HG03558 (cell line): ENCODE measurements at regions not wholly inside any gene's neighbourhood (a gene's known extent, or its start where the extent isn't known, plus 50 kb on each side); places are given as distances from the start of the nearest gene placed in this dataset.

Experiments used
- ATAC-seq: cut with Tn5 transposase; IDR thresholded peaks from one replicate; pipeline ENCODE4 v1.9.1; 2021; ENCODE audit warnings: moderate number of reproducible peaks; ENCODE audit not compliant: unreplicated experiment; ENCODE audit errors: extremely low read depth

DNA sequence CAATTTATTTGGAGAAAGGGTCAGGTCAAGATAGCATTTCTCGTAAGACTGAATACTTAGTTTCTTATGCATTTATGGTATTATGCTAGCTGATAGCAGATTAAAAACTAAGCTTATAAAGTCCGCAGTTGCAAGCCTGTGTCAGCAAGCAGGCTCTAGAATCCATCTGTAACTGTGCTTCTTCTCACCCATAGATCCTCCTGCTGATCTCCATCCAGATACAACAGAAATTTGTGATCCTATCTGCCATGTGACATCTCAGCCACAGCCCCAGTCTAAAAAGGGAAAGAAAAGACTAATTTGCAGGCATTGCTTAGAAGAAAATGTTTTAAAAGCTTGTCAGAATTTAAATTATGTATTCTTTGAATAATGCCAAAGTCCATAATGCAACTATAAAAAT, 265.4 kb upstream of the CCDC54 start:
- ATAC-seq: no peak

DNA sequence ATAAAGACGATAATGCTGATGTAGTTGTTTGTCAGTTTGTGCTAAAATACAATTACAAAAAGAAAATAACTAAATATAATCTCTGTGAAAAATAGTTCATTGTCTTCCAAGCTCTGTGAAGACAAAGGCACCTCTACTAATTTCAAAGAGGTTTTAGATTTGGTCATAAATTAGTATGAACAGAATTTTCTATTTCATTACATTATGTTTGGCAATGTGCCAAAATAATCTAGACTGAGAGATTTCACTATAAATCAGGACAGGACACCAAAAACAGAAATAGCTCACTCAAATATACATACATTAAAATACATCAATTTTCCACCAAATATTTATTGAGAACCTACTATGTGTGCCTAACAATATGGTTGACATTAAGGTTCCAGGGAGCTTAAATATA, 264.9 kb upstream of the CCDC54 start:
- no peak for ATAC-seq

DNA sequence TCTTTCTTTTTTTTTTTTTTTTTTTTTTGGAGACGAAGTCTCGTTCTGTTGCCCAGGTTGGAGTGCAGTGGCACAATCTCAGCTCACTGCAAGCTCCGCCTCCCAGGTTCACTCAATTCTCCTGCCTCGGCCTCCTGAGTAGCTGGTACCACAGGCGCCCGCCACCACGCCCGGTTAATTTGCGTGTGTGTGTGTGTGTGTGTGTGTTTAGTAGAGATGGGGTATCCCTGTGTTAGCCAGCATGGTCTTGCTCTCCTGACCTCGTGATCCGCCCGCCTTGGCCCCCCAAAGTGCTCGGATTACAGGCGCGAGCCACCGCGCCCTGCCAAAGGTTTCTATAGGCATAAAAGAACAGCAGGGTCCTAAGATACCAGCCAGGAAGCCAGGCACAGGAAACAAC, 261.0 kb upstream of the CCDC54 start:
- ATAC-seq: no peak

DNA sequence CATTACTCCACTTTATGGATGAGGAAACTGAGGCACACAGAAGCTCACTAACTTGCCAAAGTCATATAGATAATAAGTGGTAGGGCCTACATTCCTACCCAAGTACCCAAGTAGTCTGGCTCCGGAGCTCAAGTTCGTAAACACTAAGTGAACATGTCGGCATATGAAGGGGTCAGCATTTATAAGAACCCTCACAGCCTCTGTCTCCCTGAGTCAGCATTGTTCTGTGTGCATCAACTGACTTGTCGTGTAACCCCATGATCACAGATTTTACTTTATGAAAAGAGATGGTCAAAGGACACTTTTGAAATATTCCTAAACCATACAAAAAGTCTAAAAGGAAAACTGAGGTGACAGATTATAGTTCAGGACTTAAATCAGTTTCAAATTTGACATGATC, 260.1 kb upstream of the CCDC54 start:
- ATAC-seq: no peak

DNA sequence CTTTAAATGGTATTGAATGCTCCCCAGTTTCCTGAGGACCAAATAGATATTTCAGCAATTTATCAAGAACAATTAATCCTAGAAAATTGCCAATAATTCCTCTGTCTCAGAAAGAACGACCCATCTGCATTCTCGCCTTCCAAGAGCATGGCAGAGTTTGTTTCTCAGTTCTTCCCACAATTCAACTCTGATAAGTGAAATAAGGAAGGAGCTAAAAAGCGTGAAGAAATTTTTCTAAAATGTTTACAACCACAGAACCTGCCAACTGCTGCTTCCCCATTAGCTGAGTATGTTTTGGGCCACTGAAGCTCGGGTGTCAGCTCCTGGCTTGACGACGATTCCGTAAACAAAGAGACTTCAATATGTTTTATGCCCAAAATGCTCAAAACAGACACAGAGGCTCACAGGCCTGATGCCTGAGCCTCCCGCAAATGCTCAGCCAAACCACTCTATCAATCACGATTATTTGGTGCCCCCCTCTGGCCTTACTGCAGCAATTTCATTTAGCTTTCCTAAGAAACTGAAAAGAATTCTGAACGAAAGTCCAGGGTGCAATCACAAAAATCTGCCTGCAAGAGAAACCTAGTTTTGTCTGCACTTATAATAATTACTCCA, 259.2 kb upstream of the CCDC54 start:
- no peak for ATAC-seq

DNA sequence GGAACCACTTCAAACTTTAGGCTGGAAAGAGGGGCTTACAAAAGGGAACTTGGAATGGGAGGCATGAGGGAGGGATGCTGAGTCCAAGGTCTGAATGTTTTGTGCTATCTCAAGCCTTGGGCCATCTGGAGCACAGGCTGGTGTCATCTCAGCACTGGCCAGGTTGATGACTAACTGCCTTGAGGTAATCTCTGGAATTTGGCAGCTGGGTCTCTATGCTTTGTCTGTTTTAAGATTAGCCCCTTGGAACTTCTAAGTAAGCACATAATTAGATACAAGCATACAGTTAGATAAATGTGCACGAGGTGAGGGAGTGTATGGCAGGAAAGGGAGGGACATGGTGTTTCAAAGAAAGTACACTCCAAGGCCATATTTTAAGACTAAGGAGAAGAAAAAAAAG, 252.4 kb upstream of the CCDC54 start:
- no peak for ATAC-seq

DNA sequence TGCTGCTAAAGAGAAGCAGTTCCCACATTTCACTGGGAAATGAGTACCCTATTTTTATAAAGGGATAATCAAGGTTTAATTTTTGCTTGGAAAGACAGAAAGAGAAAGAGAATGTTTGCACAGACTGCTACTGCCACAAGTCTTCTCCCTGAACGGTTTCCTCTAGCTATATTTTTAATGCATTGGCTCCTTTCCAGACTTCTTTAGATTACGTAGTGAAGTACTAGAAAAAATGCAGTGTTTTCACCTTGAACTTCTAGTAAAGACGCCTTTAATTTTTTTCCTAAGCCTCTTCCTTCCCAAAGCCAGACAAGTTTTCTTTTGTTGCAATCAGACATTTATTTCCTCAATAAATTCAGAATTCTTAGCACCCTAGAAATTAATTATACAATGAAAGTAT, 248.3 kb upstream of the CCDC54 start:
- ATAC-seq: no peak

DNA sequence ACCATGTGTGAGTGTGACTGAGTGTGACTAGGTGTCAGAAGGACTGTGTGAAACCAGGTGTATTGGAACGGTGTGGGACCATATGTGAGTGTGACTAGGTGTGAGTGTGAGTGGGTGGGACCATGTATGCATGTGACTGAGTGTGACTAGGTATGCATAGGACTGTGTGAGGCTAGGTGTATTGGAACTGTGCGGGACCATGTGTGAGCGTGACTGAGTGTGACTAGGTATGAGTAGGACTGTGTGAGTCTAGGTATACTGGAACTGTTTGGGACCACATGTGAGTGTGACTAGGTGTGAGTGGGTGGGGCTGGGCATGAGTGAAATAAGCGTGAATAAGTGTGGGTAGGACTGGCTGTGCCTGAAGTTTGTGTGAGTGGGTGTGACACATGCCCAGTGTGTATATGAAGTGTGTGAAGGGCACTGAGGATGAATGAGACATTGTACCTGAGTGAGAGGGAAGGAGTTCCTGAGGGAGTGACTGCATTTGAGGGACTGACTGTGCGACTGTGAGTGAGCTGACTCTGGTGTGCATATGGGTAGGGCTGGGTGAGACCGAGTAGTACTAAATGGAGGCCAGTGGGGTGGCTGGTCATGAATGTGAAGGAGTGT, 247.0 kb upstream of the CCDC54 start:
- no peak for ATAC-seq

DNA sequence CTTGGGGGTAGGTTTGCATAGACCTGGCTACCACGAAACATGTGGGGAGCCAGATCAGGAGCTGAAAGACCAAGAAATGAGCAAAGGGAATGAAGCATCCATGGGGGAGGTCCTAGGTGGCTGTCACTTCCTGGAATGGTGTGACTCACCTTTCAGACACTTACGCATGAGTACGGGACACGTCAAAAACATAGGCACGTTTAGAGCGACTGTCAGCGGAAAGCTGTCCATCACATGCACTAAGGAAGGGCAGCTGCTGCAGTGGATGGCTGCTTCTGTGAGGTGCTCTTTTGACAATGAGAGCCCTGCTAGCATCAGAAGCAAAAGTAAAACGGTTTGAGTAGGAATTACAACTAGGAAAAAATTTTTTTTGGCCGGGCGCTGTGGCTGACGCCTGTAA, 244.6 kb upstream of the CCDC54 start:
- no peak for ATAC-seq

DNA sequence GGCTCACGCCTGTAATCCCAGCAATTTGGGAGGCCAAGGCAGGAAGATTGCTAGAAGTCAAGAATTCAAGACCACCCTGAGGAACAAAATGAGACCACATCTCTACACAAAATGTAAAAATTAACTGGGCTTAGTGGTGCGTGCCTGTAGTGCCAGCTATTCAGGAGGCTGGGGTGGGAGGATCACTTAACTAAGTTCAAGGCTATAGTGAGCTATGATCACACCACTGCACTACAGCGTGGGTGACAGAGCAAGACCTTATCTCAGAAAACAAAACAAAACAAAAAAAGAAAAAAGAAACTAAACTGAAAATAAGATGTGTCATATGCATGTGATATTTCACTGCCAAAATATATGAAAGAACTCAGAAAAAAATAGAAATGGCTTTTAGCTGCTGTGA, 243.3 kb upstream of the CCDC54 start:
- ATAC-seq: no peak

DNA sequence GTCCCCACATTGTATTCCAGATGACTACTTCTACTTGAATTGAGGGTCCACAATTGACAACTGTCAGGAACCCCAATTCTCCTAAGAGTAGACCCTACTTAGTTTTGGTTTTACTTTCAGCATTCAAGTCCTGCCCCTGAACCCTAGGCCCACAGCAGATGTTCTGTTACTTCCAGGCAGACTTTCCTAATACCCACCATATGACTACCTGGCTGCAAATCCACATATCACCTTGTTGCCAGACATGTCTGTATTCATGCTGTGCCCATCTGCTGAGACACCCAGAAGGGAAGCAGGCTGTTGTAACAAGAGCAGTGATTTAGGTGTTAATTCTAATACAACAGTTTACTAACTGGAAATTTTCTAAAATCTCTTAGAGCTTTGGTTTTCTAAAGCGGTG, 235.1 kb upstream of the CCDC54 start:
- no peak for ATAC-seq

DNA sequence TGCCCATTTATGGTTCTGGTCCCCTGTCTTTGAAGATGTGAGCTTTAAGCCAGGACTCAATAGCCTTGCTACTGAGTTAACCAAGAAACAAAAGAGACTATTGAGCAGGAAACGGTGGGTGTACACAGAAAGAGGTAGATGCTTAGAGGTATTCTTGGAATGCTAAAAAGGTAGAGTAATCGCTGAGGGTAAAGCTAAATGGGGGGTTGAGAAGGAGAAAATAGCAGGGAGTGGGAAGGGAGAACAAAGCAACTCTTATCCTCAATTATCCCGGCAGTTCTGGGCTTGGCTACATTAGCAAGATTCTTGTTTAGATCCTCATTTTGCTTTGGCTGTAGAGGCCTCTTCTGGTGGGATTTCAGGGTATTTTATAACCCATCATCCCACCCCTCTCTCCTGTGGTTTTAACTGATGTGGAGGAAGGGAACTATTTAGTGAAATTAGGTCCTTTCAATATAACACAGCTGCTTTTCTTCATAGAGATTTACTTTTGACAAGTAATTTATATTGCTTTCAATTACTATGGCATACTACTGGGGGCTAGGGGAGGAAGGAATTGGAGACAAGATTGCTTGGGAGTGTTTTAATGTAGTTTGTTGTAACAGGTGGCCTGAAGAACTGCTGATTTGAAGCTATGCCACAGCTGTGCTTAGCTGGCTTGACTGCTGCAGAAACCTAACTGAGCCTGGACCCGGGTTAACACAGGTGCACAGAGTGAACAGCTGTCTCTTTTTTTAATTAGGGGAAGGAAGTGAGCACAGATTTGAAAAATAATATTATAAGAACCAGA, 234.3 kb upstream of the CCDC54 start:
- no peak for ATAC-seq

DNA sequence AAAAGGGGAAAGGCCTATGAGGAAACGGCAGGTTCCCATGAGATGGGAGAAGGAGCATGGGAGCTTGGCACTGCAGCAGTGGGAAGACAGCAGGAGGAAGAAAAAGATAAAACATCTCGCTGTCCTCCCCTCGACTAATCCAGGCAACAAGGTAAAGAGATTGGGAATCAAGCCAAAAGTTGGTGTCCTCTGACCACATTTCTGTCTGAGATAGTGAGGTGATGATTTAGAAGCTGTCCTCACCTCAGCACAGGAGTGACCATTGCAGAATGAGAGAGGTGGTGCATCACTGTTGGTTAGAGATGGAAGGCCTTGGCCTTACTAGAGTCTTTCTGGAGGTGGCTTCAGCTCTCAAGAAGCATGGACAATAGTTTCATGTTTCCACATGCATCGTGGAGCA, 226.6 kb upstream of the CCDC54 start:
- ATAC-seq: no peak

DNA sequence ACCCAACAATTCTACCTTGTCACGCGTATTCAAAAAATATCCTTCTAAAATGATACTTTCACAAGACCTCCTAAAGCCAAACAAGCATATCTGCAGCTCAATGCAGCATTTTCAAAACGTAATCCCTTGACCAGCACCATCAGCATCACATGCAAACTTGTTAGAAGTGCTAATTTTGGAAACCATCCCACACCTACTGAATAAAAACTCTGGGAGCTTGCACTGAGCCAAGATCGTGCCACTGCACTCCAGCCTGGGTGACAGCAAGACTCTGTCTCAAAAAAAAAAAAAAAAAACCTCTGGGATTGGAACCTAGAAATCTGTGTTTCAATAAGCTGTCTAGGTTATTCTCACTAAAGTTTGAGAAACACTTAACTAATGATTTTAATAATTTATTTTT, 223.3 kb upstream of the CCDC54 start:
- no peak for ATAC-seq

DNA sequence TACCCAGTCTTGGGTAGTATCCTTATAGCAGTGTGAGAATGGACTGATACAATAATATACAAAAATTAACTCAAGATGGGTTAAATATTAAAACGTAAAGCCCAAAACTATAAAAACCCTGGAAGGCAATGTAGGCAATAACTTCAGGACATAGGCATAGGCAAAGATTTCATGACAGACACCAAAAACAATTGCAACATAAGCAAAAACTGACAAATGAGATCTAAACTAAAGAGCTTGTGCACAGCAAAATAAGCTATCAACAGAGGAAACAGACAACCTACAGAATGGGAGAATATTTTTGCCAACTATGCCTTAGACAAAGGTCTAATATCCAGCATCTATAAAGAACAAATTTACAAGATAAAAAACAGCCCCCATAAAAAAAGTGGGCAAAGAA, 204.8 kb upstream of the CCDC54 start:
- no peak for ATAC-seq

DNA sequence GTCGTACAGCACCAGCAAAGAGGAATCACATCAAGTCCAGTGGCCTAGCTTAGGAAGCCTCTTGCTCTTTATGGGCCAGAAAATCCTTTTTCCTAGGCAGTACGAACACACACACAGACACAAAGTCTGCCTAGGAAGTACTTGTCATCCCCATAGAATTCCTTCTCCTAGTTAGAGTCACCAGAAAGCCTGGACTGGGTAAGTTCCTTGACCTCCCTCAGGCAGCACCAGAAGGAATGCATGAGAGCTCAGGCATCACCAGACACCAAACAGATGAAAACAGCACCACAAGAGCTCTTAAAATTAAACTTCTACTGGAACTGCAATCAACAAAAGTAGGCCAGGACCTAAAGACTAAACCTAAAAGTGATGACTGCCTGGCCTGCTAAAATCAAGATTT, 192.9 kb upstream of the CCDC54 start:
- no peak for ATAC-seq

DNA sequence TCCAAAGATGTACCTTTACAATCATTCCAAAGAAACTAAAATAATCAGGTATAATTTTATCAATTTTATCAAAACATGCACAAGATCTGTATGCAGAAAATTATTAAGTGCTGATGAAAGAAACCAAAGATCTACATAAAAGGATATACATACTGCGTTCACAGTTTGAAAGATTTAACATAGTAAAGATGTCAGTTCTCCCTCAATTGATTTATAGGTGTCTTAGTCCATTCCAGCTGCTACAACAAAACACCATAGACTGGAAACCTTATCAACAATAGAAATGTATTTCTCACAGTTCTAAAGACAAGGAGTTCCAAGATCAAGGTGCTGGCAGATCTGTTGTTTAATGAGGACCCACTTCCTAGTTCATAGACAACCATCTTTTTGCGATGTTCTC, 189.0 kb upstream of the CCDC54 start:
- no peak for ATAC-seq

DNA sequence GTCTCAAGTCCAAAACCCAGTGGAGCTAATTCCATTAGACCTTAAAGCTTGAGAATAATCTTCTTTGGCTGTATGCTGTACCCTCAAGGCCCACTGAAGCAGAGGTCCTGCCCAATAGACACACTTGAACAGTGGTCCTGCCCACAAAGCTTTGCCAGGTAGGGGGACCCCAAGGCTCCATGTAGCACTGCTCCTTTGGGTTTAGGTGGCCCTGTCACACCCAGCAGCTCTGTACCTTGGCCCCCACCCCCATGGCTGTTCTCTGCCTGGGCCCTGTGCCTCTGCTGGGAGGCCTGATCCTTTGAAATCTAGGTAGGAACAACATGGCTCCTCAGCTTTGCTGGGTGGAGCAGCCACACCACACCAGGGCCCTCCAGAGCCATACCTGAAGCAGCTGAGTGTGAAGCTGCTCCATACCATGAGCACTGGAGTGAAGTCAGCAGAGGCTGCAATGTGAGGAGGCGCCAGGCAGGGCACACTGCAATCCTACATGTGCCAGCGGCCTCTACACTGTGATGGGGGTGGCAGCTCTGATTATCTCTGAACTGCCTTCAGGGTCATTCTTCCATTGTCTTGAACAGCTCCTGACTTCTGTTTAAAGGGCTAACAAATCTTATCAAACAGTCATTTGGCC, 188.0 kb upstream of the CCDC54 start:
- no peak for ATAC-seq

DNA sequence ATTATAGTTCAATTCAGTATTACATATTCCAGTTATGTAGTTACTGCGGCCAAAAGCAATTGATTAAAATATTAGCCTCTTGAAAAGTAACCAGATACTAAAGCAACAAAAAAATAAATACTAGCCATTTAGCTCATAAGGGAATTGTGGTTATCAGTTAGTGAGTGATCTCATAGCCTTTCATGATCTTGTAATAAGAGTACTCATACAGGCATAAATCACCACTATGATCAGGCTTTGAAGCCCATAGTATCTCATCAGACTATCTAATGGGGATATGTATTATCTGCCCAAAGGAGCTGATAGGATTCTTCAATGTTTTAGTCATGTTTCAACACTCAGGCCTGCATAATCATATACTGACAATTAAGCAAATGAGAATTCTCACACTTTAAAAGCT, 184.1 kb upstream of the CCDC54 start:
- no peak for ATAC-seq

DNA sequence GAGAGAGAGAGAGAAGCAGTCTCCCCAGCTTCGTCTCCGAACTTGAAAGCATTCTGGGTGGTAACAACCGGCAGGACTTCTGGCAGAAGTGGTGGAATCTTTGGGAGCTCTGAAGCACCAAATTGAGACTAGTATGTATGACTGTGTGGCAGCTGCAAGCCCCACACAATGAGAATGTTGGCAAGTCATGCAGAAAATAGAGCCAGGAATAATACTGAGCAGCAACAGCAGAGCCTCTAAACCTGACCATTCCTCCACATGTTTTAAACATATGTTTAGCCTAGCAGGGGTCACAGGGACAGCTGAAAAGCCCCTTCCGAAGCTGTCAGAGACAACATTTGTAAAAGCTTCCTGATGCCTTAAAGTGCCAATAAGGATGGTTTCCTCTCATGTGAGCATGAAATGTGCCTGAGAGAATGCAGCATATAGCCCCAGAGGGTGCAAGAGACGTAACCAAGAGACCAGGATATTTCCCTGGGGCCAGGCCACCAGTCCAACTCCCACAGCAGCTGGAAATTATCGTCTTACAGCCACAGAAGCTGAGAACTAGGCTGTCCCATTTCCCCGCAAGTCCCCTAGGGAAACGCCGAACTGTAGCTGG, 178.6 kb upstream of the CCDC54 start:
- no peak for ATAC-seq

DNA sequence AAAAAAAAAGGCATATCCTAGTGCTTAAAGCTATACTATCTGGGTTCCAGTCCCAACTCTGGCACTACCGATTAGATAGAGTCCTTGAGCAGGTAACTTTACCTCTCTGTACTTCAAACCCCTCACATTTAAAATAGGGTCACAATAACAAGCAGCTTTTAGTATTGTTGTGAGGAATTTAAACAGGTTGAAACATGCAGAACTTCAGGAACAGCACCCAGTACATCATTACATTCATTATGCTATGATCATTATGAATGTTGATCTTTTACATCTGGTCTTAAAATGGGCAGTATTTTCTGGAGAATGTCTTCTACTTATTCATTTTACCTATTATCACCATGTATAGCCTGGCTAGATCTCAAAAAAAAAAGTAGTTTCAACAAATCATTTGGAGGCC, 176.1 kb upstream of the CCDC54 start:
- no peak for ATAC-seq
